ENCODE measurements at regions not wholly inside any gene's neighbourhood (a gene's known extent, or its start where the extent isn't known, plus 50 kb on each side); places are given as distances from the start of the nearest gene placed in this dataset.

DNA sequence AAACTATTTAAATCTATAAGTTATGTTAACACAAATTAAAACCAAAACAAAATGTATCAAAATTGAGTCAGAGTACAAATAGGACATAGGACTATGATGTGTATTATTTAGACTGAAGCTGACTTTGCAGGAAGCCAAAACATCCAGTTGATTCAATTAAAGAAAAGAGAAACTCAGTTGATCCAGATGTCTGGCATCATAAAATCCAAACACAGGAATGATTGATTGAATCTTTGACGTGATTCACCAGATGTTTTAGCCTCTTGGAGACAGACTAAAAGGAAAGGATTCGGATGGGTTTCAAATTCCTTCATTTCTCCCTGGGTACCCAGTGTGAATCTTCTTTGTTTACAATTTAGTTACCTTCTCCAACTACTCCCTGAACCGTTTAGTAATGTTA, 272.9 kb downstream of the IRS1 start:
- no peak overlapping the region for H3K4me3 ChIP-seq (replicated peaks in 1 of 3; ENCODE audit: insufficient read depth in 1 of 3, low read depth in 2 of 3, low read length in 3 of 3)
- POLR2A ChIA-PET = no interaction called here
- no peak overlapping the region for H3K27ac ChIP-seq (ENCODE audit: extremely low read length, insufficient read depth, low read length)
- no peak overlapping the region for H3K4me2 ChIP-seq (ENCODE audit: low read depth, low read length)
- no peaks in the 10 kb centered on the region for H4K20me1 ChIP-seq (ENCODE audit: insufficient read depth, low read length)
- no peak overlapping the region for H2AFZ ChIP-seq (ENCODE audit: low read length)
- intact Hi-C loops (cut with micrococcal nuclease; ENCODE audit: unreplicated experiment) (no loop called here), in situ Hi-C loops (cut with HindIII; ENCODE audit: extremely low pct_ligation_motif_present, low pct_unique_long_range_greater_than_20kb) (no loop called here)
- no TSS peak for BruUV-seq (replicated peaks)
- CTCF ChIA-PET (ENCODE audit: low intra/inter-chr PET ratio, low total read pairs) = no interaction called here
- H3K9me3 ChIP-seq (ENCODE audit: low read length) = no peaks in the 10 kb centered on the region
- ATAC-seq (no peak), DNase-seq (ENCODE audit: low spot score) (no peak), FAIRE-seq (no peak)
- TF ChIP-seq EZH2 (conservative IDR thresholded peaks at IDR 0.05; ENCODE audit: low read depth, low read length) (no peak), ZBTB3 (CRISPR knock-in tag; IDR thresholded peaks at IDR 0.05; ENCODE audit: borderline replicate concordance, low read depth) (no peak), ZNF598 (CRISPR knock-in tag; IDR thresholded peaks at IDR 0.05; ENCODE audit: borderline replicate concordance) (no peak), CREM (IDR thresholded peaks at IDR 0.05) (no peak), CREM (CRISPR knock-in tag; IDR thresholded peaks at IDR 0.05) (no peak), ZNF333 (CRISPR knock-in tag; IDR thresholded peaks at IDR 0.05; ENCODE audit: borderline replicate concordance) (no peak), SIX4 (CRISPR knock-in tag; IDR thresholded peaks at IDR 0.05) (no peak), CREB1 (IDR thresholded peaks at IDR 0.05) (no peak), CREB1 (CRISPR knock-in tag; IDR thresholded peaks at IDR 0.05) (no peak), STAT6 (CRISPR knock-in tag; IDR thresholded peaks at IDR 0.05; ENCODE audit: borderline replicate concordance) (no peak), MAX (IDR thresholded peaks at IDR 0.05) (no peak), ZNF234 (CRISPR knock-in tag; conservative IDR thresholded peaks at IDR 0.05) (no peak), TARDBP (CRISPR knock-in tag; IDR thresholded peaks at IDR 0.05) (no peak)
- WGBS (ENCODE audit: low lambda C conversion rate) = 74% methylated on average over 3 of the region's 3 CpGs
- no peaks in the 10 kb centered on the region for H3K79me2 ChIP-seq (ENCODE audit: insufficient read depth, low read length)
- no peaks in the 10 kb centered on the region for H3K36me3 ChIP-seq (replicated peaks in 1 of 2; ENCODE audit: control insufficient read depth in 1 of 2, insufficient read depth in 2 of 2, low read length in 2 of 2)
- H3K27me3 ChIP-seq (ENCODE audit: control insufficient read depth in 1 of 2, insufficient read depth in 2 of 2, low read length in 2 of 2) = no peaks in the 10 kb centered on the region
- H3K9ac ChIP-seq (ENCODE audit: insufficient read depth, low read depth, low read length) = no peak overlapping the region
- peaks cover 9% of the 10 kb centered on the region; the same call in 1 of the 2 replicates for H3K4me1 ChIP-seq (ENCODE audit: insufficient read depth, low read length)
